ENCODE measurements at regions not wholly inside any gene's neighbourhood (a gene's known extent, or its start where the extent isn't known, plus 50 kb on each side); places are given as distances from the start of the nearest gene placed in this dataset.

- no peaks in the 10 kb centered on the region for H3K4me1 ChIP-seq (ENCODE audit: control insufficient read depth, insufficient read depth, low read length)
- no peaks in the 10 kb centered on the region for H4K20me1 ChIP-seq (ENCODE audit: insufficient read depth, low read length)
- H2BK5ac ChIP-seq (ENCODE audit: low read depth, low read length, poor library complexity, severe bottlenecking), result no peak overlapping the region
- no peak overlapping the region for H3K9ac ChIP-seq (ENCODE audit: low read depth, low read length)
- H3K36me3 ChIP-seq (ENCODE audit: control insufficient read depth, insufficient read depth, low read length), result no peaks in the 10 kb centered on the region
- H3K9me1 ChIP-seq (ENCODE audit: insufficient read depth, low read length), result no peaks in the 10 kb centered on the region
- ChIA-PET CTCF (no interaction called here), POLR2A (ENCODE audit: unreplicated experiment) (no interaction called here)
- no peak overlapping the region for H4K91ac ChIP-seq (ENCODE audit: insufficient read depth, low read depth, low read length)
- H3K9me3 ChIP-seq (ENCODE audit: control insufficient read depth, insufficient read depth, low read length), result no peaks in the 10 kb centered on the region
- BruUV-seq (replicated peaks), result no TSS peak
- H3K27me3 ChIP-seq (ENCODE audit: control insufficient read depth, insufficient read depth, low read length), result peaks cover 7% of the 10 kb centered on the region
- no peak overlapping the region for H3K23ac ChIP-seq (ENCODE audit: low read depth, low read length)
- H3K4me3 ChIP-seq (ENCODE audit: insufficient read depth, low read depth, low read length), result no peak overlapping the region
- H3K79me1 ChIP-seq (ENCODE audit: low read depth in 1 of 2, low read length in 2 of 2), result no peaks in the 10 kb centered on the region
- H3K18ac ChIP-seq (ENCODE audit: low read depth, low read length), result no peak overlapping the region
- dilution Hi-C loops (cut with HindIII; ENCODE audit: low sequenced_read_pairs, unreplicated experiment), result no loop called here
- DNase-seq, result no peak
- WGBS, 2 experiments (ENCODE audit: extremely low coverage in 2 of 2, insufficient read length in 1 of 2), result 80% methylated on average over 1 of the region's 8 CpGs; no CpG with 5 or more reads in 1 of the 2 experiments
- no peak overlapping the region for H2BK120ac ChIP-seq (ENCODE audit: low read depth, low read length)
- H2BK15ac ChIP-seq (ENCODE audit: low read depth, low read length), result no peak overlapping the region
- H4K5ac ChIP-seq (ENCODE audit: low read depth, low read length), result no peak overlapping the region
- H3K4ac ChIP-seq (ENCODE audit: low read depth, low read length), result no peak overlapping the region
- H2AK5ac ChIP-seq (ENCODE audit: low read depth, low read length), result no peak overlapping the region
- H3K4me2 ChIP-seq (ENCODE audit: low read depth, low read length), result no peak overlapping the region
- intact Hi-C loops (cut with micrococcal nuclease), result no loop called here
- no peak overlapping the region for H2BK20ac ChIP-seq (ENCODE audit: low read depth, low read length)
- no peak overlapping the region for H3K14ac ChIP-seq (replicated peaks; ENCODE audit: low read depth, low read length)
- H3K27ac ChIP-seq (ENCODE audit: insufficient read depth, low read length), result no peak overlapping the region
- TF ChIP-seq RFX5 (IDR thresholded peaks at IDR 0.05; ENCODE audit: low read depth, low read length) (no peak), MXI1 (IDR thresholded peaks at IDR 0.05; ENCODE audit: borderline replicate concordance, low read depth, low read length) (no peak), FOS (IDR thresholded peaks at IDR 0.05; ENCODE audit: low read depth, low read length) (no peak), NFE2L2 (IDR thresholded peaks at IDR 0.05; ENCODE audit: low read depth, low read length) (no peak)
- no peak overlapping the region for H3K56ac ChIP-seq (ENCODE audit: extremely low read depth, insufficient read depth, low read length)
- no peak overlapping the region for H2AK9ac ChIP-seq (replicated peaks; ENCODE audit: low read depth, low read length, poor library complexity)
- in situ Hi-C loops (cut with MboI; ENCODE audit: low sequenced_read_pairs), result no loop called here
- ATAC-seq (ENCODE audit: low read depth), result no peak
- H2AFZ ChIP-seq (replicated peaks; ENCODE audit: low read length, poor library complexity), result no peak overlapping the region
- no peak overlapping the region for H4K8ac ChIP-seq (ENCODE audit: low read depth in 2 of 2, low read length in 2 of 2)
Measured at GRCh38 chr1:232260861-232261260, 369.1 kb downstream of the SIPA1L2 start.

All from IMR-90 (cell line).